NCI-H510A treated with DMSO at 0.1 percent for 48 hours (cell line): ENCODE measurements at regions not wholly inside any gene's neighbourhood (a gene's known extent, or its start where the extent isn't known, plus 50 kb on each side); places are given as distances from the start of the nearest gene placed in this dataset.

ENCODE experiments used
- DNase-seq: peaks from one replicate; lab custom pipeline; 2025; lab: John Stamatoyannopoulos, UW

DNA sequence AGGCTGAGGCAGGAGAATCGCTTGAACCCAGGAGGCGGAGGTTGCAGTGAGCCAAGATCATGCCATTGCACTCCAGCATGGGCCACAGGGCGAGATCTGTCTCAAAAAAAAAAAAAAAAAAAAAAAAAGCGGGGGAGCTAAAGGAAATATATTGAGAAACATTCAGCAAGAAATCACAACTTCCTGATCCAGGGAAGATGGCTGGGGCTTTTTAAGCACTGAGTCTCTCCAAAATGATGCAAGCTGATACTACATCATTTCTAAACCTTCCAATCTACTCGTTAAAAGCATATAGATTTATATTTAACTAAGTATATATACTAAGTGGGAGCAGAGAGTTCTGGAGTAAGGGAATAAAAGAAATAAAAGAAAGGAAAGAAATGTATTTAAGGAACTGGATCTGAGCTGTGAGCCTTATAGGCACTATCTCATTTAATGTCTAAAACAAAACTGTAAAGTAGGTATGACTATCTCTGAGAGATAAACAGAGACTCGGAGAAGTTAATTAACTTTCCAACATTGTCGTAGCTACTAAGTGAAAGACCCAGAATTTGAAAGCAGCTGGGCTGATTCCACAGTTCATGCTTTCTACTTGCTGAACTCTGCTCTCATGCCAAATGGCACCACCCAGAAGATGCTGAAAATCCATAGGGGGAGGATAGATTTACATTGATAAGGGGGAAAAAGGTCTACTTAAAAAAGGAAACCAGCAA is 215.0 kb upstream of the MARCKS start:
- no peak for DNase-seq

DNA sequence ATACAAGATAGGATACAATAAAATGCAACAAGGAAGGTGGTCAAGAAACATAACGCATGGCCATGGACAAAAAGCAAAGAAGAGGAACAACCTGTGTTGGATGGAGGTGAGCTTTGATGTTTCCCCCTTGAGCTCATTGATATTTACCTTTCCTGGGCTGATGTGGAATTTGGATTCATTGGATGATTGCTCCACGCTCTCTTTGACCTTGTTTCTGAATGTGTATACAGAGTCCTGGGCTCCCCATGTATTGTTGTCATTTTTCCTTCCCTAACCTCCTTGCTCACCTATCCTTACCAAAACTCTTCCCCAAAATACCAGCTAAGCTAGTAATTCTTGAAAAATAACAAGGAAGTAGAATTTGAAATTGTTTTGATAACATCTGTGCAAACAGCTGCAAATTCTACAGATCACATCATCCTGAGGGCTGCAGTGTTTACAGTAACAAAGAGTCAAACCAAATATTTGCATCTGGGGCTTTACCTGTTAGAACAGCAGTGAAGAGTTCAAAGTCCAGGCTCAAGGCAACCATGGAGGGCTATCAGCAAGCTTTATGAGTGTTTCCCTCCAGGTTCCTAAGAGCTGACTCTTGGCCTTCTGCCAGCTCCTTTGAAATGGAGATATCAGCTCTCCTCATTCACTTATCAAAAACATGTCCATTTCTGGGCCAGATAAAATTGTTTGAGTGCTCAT is 214.3 kb upstream of the MARCKS start:
- peak; percentile 66 for DNase-seq

- DNase-seq: no peak
Measured at GRCh38 chr6:113643407-113643770, 213.8 kb upstream of the MARCKS start.

- no peak for DNase-seq
Measured at GRCh38 chr6:113644861-113645575, 212.1 kb upstream of the MARCKS start.

DNA sequence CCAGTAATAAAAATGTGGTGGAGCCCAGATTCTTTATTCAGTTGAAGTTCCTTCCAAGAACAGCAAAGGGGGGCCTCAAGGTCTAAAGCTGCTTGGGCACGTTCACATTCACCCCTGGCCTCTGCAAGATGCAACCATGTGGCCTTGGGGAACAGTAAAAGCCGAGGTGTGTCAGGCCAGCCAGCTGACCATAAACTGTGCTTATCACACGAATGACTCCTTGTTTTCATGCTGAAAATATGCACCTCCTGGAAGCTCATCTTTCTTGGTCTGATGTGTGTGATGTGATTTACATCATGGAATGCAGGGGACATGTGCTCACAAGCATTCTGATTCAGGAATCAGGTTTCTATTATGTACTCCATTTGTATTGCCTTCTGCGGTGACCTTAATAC is 211.6 kb upstream of the MARCKS start:
- DNase-seq: no peak

- no peak for DNase-seq
Measured at GRCh38 chr6:113645986-113646385, 211.2 kb upstream of the MARCKS start.

- no peak for DNase-seq
Measured at GRCh38 chr6:113646701-113647100, 210.4 kb upstream of the MARCKS start.

DNA sequence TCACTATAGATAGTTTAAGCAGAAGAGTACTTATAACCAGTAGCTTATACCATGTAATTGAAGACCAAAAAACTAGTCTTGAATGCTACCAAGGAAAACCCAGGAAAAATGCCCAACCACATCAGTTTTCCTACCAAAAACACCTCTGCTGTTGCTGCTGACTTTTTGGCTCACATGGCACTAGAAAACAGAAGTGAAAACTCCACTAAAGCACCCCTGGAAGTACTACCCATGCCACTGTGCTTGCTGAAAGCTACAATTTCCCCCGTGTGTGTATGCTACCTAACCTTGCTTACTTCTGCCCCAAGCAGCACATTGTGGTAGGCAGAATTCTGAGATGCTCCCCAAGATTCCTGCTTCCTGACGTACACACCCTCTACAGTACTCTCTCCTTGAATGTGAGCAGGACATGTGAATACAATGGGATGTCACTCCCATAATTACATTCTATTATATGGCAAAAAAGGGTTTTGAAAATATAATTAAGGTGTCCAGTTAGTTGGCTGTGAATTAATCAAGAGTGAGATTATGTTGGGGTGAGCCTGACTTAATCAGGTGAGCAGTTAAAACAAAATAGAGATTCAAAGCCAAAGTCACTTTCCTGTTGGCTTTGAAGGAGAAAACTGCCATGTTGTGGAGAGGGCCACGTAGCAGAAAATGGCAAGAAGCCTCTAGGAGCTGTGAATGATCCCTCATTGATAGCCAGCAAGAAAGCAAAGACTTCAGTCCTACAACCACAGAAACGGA is 209.8 kb upstream of the MARCKS start:
- no peak for DNase-seq

GRCh38 chr6:113648698-113649097 is 208.4 kb upstream of the MARCKS start:
- no peak for DNase-seq

GRCh38 chr6:113649276-113649675 is 207.9 kb upstream of the MARCKS start:
- no peak for DNase-seq

DNA sequence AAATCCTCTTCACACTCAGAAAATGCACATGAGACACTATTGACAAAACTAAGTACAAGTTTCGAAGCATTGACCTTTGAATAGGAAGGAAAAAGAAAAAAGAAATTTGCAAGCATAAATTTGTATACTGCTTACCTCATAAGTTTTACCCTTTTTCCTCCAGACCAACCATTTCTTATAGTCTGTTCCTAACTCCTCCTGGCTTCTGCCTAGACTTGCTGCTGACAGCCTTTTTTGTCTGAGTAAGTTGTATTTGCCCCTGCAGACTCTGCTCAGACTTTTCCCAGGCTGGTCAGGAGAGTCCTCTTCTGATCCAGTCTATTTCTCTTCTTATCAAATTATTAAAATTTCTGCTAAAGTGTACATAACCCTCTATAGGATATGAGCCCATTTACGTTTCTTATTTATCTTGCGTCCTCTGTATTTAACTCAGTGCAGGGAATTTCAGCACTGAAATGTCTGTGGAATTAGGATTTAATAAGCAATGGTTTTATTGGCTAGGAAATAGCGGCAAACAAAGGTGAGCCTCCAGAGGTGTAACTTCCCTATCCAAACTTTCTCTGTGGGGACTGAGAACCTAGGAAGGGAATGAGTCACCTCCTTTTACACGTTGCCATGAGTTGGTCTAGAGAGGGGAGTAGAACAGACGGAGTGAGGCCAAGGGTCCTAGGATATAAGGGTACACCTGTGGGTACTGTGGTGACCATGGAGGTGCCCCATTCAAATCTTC is 207.1 kb upstream of the MARCKS start:
- DNase-seq: no peak

DNA sequence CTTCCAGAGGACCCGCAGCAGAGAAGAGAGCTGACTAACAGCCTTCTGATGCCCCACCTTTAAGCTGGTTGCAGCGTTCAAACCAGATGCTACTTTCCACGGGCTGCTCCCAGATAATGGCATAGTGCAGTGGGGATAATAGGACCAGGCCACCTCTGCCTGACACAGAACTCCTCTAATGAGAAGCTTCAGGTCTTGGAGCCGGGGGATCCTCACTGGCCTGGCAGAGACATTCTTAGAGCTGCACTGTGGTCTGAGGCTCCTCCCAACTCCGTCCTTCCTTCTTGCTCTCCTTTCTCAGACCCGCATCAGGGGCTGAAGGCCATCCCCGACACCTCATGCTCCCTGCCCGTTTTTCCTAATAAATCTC is 206.6 kb upstream of the MARCKS start:
- no peak for DNase-seq

DNA sequence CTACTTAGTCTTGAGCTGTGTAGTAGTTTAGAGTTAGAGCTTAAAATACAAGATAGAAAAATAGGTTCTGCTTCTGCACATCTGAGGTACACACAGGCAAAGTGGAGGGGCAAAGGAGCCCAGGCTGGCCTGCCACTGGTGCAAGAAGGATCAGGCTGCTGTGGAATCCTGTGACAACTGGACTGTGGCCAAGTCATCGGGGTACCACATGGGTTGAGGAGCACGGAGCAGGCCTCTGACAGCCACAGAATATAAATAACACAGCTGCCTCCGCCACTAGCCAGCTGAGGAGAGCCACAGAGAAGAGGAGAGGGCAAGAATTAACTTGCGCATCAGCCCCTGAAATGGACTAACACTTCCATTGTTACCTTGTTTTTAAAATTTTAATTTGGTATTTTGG is 206.0 kb upstream of the MARCKS start:
- DNase-seq: no peak

DNA sequence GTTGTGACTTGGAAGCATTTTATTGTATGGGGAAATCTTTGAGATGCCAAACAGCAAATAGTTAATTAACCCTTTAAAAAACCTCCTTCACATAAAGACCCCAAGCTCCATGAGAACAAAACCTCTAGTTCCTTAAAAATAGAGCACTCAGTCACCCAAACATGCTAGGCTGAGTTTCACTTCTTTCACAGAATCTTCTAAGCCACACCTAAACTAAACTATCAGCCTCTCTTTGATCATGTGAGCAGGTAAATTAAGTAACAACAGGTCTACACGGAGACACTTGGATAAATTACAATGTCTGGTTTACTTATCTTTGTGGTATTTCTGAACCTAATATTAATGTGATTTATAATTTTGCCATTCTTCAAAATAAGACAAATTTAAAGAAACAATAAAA is 205.2 kb upstream of the MARCKS start:
- DNase-seq: no peak

GRCh38 chr6:113653275-113653674 is 203.9 kb upstream of the MARCKS start:
- no peak for DNase-seq

DNA sequence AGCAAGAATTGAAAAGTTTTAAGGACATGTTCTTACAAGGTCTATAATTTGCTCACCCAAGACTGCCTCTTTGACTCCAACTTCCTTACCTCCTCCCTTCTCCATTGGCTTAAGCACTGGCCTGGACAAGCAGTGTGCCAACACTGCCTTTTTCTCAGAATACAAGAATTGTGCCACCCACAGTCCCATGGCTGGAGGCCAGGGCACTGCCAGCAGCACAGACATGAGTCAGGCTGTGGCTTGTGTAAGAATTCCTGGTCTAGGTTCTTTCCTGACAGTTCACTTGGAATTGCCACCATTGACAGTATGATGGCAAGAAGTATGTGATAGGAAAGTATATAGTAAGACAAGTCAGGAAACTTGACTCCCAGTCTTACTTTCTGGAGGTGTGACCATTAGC is 202.7 kb upstream of the MARCKS start:
- no peak for DNase-seq

GRCh38 chr6:113655761-113656160 is 201.4 kb upstream of the MARCKS start:
- DNase-seq: no peak

GRCh38 chr6:113659762-113660404 is 197.3 kb upstream of the MARCKS start:
- no peak for DNase-seq

DNA sequence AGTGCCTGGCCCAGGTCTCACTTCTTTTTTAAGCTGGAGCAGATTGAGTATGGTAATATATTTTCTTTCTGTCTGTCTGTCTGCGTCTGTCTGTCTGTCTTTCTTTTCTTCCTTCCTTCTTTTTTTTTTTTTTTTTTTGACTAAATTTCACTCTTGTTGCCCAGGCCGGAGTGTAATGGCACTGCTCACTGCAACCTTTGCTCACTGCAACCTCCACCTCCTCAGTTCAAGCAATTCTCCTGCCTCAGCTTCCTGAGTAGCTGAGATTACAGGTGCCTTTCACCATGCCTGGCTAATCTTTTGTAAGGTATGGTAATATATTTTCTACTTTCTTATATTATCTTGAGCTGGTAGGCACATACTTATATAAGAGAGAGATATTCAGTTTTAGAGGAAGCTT is 196.3 kb upstream of the MARCKS start:
- no peak for DNase-seq

DNA sequence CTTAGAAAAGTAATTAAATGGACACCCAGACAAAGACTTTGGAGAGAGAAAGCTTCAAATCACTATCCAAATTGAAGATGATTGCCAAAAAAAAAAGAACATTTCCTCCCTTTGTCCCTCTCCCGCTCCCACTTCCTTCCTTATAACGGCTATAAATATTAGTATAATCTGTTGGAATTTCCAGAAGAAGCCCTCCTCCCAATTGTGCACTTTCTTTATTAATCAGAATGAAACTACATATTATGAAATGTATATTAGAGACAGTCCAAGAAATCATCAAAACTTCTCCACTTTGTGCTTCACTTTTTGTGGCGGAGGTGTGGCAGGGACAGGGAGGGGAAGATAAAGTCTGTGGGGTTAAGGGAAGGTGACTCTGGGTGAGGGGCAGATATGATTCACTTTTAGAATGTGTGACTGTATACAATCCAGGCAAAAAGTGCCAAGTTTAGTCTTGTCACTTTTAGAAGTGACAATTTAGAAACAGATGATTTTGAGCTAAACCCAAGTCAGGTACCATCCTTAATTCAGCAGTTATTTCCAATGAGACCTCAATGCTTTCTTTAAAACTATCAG is 195.0 kb upstream of the MARCKS start:
- DNase-seq: no peak

DNA sequence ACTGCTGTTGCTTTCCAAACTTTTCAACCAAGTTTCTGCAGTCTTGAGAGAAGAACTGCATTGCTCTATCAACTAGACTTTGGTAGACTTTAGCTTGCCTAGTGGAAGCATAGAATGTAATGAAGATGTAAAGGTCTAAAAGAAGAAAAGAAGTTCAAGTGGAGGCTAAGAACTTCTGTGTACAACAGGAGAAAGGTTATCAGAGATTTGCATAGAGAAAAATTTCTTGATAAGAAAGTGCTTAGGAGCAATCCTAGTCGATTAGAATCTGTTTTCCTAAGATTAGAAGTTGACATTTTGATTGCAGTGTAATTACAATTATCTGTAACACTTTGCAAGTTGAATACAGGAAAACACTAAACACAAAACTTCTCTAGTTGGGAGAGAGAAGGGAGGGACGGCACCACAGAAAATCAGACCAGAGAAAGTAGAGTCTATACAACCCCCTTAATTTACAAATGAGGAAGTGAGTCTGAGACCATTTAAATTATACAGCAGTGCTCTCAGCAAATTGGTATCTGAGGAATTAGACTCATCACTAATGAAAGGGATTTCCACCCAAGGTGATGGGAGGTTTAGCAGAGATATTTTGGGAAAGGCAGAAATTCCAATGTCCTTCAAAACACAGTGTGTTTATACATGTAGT is 194.3 kb upstream of the MARCKS start:
- no peak for DNase-seq
